DMS114 treated with DMSO at 0.1 percent for 48 hours (cell line): ENCODE measurements at regions not wholly inside any gene's neighbourhood (a gene's known extent, or its start where the extent isn't known, plus 50 kb on each side); places are given as distances from the start of the nearest gene placed in this dataset.

ENCODE experiments used
- DNase-seq: peaks from one replicate; lab custom pipeline; 2025; ENCODE audit not compliant: unreplicated experiment; lab: John Stamatoyannopoulos, UW

DNA sequence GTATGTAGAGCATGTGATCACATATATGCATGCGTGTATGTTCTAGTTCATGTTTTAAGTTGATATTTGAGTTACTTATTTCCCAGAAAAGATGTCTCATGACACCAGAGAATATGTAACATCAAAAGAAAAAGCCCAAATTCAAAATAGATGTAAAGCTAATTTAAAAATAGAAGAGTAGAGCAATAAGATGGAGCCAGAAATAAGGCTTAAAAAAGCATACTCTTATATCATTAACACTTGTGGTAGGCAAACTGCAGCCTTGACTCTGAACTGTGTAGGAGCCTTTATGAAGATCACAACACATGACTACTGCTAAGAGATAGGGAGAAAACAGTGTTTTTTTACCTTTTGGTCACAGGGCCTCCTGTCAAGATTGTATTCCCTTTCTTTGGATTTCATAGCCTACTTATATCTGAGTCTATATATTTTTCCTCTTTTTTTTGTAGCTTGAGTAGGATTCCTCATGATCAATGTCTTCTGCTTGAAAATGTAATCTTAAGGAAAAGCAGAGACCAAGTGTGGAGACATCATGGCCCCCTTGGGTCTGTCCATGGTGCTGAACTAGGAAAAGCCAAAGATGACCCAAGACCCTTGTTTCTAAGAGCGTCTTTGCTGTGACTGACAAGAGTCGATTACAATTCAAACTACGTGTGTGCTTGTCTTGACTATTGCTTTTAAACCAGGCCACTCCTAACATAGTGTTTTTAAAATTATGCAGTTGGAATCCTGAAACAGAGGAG lies 390.4 kb downstream of the SHISA9 start:
- no peak for DNase-seq

- DNase-seq: no peak
Observed at GRCh38 chr16:13296206-13296605, 394.8 kb downstream of the SHISA9 start.

GRCh38 chr16:13298666-13299065 lies 397.3 kb downstream of the SHISA9 start:
- DNase-seq: no peak

DNA sequence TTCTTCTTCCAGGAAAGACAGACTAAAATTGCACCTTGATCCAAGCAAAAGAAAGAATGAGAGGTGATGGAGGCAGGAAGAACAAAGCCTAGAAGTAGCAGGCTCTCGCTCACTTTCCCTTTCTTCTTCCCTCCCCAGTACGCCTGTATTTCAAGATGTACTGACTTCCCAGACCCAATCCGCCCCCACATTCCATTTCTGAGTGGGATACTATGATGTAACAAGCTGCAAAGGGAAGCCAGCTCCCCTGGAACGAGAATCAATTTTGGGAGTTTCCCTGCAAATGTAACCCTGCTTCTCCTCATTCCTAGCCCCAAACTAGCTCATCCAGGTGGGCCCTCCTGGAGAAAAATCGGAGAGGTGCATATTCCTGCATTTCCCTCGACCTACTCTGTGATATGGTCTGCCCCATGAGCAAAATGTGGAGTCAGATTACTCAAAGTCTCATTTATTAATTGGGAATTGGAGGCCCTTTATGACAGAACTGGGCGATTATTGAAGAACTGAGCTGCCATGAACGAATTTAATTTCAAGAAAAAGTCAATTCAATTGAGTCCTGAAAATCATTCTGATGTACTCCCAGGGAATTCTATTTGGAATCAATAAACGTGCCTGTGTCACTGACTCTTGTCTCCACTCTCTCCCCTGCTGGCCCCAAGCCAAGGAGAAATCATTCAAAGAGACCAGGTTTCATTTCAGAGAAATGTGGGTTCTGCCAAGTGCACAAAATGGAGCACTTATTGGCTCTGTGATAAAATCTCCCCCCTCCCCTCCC lies 398.9 kb downstream of the SHISA9 start:
- no peak for DNase-seq

GRCh38 chr16:13305019-13305755 lies 403.8 kb downstream of the SHISA9 start:
- DNase-seq: no peak

DNA sequence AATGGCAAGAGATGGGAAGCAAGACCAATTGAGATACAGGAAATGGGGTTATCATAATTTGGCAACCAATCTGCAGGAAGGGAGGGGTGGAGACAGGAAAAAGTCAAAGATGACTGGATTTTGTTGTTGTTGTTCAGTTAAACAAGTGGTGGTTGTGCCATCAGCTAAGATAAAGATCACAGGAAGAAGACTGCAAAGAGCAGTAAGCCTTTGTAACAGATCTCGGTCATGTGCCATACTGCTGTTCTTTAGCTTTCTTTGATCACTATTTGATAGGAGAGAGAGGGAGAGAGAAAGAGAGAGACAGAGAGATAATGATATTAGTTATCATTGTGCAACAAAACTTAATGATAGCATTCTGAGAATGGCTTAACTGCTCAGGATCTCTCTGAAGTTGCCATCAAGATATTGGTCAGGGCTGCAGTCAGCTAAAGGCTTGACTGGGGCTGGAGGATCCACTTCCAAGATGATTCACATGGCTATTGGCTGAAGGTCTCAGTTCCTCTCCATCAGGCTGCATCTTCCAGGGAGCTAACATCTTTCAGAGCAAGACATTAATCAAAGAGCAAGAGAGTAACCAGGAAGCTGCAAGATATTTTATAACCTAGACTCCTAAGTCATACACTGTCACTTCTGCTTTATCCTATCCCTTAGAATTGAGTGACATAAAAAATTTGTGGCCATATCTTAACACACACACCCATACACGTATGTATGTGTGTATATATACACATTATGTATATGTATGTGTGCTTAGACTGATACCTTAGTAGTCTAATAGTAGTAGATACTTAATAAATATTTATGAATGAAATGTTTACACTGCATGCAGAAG lies 405.0 kb downstream of the SHISA9 start:
- no peak for DNase-seq

GRCh38 chr16:13307255-13307654 lies 405.9 kb downstream of the SHISA9 start:
- no peak for DNase-seq

- no peak for DNase-seq
Observed at GRCh38 chr16:13307851-13308250, 406.5 kb downstream of the SHISA9 start.

DNA sequence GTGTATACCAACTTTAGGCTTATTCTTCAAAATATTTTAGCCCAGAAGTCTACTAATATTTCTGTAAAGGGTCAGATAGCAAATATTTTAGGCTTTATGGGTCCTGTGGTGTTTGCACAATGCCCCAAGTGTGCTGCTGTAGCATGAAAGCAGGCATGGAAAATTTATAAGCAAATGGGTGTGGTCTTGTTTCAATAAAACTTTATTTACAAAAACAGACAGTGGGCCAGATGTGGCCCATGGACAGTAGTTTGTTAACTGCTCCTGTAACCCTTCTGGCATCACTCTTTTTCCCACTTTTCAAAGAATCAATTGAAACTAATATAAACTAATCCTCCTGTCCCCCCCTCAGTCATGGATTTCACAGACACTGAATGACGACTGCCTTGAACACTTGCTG lies 410.7 kb downstream of the SHISA9 start:
- no peak for DNase-seq

- no peak for DNase-seq
Observed at GRCh38 chr16:13313351-13313750, 412.0 kb downstream of the SHISA9 start.

DNA sequence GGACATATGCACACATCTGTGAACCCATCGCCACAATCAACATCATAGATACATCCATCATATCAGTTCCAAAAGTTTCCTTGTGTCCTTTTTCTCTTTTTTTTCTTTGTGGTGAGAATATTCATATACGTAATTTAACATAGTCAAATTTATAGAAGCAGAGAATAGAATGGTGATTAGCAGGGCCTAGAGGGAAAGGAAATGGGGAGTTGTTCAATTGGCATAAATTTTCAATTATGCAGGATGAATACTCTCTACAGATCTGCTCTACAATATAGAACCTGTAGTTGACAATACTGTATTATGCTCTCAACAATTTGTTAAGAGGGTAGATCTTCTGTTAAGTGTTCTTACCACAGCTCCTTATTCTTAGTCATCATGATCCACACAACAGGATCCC lies 413.2 kb downstream of the SHISA9 start:
- no peak for DNase-seq

DNA sequence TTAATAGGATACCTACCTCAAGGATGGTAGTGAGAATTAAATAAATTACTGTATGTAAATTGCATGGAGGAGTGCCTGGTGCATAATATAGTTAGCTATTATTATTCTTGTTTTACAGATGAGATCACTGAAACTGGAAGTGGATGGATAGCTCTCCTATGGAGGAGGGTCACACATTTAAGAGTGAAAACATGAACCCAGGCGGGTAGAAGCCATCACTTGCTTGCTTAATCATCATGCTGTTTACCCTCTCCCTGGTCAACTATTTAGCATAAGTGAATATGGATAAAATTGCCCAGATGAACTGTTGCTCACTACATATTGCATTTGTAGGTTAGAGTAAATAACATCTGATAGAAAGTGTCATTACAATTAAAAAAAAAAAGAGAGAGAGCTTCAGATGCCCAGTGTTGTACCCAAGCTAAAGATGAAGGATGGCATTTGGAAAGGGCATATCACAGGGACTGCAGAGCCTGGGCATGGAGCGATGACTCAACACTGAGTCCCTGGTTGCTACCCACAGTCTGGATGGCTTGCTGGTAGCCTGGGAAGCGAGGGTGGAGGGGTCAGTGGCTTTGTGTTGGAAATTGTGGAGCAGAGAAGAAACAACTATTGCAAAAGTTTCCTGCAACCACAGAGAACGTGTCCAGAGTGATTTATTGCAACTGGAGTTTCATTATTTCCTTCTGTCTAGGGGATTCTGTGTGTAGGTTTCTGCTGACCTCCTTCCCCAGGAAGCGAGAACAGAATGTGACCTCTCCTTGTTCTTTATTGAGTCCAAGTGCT lies 414.4 kb downstream of the SHISA9 start:
- no peak for DNase-seq

GRCh38 chr16:13322336-13322735 lies 420.9 kb downstream of the SHISA9 start:
- DNase-seq: no peak

- DNase-seq: no peak
Observed at GRCh38 chr16:13324851-13325250, 423.5 kb downstream of the SHISA9 start.

GRCh38 chr16:13325396-13325795 lies 424.0 kb downstream of the SHISA9 start:
- DNase-seq: no peak

DNA sequence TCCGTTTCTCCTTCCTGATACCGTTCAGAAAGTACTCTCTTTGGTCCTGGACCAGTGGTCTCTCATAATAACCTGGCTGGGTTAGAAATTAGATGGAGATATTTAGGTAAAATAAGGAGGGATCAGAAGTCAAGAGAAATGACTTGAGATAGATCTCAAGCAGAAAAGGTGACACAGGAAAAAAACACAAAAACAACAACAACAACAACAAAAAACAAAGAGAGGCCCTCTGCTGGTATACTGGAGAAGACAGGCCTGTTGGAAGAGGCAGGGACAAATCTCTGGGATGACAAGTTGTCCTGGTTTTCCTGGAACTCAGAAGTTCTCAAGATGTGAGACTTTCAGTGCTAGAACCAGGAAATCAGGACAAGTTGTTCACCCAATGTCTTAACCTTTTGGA lies 430.5 kb downstream of the SHISA9 start:
- DNase-seq: no peak

GRCh38 chr16:13332713-13333255 lies 431.4 kb downstream of the SHISA9 start:
- DNase-seq: no peak

DNA sequence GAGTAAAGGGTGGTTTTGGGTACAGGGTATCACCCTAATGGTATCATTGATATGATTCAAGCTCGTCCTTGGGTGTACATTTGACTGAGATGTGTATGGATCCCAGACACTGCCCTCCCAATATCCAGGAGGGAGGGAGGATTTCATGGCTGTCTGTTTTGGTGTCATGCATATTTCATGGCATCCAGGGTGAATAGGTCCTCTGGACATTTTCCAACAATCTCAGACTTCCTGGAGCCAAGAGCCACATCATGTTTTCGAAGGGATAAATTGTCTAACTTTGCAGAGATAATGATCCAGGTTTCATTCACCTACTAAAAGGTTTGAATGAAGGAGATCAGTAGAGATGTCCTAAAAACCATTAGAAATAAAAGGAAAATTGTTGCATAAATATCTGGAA lies 431.9 kb downstream of the SHISA9 start:
- no peak for DNase-seq

- no peak for DNase-seq
Observed at GRCh38 chr16:13335879-13336278, 434.5 kb downstream of the SHISA9 start.

DNA sequence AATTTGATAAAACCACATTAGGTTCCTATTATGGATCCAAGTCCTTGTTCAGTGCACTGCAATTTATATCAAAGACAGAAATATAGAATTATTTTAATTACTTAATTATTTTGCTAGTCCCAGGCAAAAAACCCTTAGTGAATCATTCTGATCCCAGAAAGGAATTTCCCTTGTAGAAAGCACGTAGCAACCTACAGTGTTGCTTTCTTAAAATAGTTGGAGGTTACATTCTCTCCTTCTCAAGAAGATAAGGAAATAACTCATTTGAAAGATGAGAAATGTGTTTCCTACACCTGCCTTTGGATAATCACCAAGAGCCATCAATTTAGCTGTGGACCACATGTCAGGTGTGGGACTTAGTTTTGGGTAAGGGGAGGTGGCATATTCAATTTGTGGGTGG lies 434.9 kb downstream of the SHISA9 start:
- DNase-seq: no peak
